ENCODE measurements at regions not wholly inside any gene's neighbourhood (a gene's known extent, or its start where the extent isn't known, plus 50 kb on each side); places are given as distances from the start of the nearest gene placed in this dataset.

DNA sequence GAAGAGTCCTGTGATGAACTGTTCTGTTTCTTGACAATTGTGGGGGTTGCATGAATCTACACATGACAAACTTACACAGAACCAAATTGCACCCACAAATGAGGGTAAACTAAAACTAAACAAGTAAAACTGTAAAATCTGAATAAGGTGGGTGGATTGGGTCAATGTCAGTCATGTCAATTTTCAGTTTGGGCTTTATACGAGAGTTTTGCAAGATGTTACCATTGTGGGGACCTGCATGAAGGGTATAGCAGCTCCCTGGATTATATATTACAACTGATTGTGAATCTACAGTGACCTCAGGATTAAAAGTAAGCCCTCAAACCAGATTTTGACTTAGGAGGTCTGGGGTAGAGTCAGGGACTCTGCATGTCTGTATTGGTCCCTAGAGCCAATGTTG lies 101.5 kb upstream of the LHX5 start:
- H3K4me2 ChIP-seq (ENCODE audit: low read depth, low read length): no peak overlapping the region
- no peak overlapping the region for H3K4me3 ChIP-seq (ENCODE audit: low read length)
- H3K27me3 ChIP-seq (replicated peaks; ENCODE audit: insufficient read depth, low read length): peaks cover 4% of the 10 kb centered on the region
- no peaks in the 10 kb centered on the region for H3F3A ChIP-seq (ENCODE audit: insufficient read depth, low read length)
- H3K9ac ChIP-seq (ENCODE audit: low read length): no peak overlapping the region
- H3K36me3 ChIP-seq (replicated peaks; ENCODE audit: insufficient read depth, low read length): no peaks in the 10 kb centered on the region
- DNase-seq: no peak
- no peaks in the 10 kb centered on the region for H3K9me2 ChIP-seq (replicated peaks; ENCODE audit: insufficient read depth, low read length)
- no peaks in the 10 kb centered on the region for H3K79me2 ChIP-seq (ENCODE audit: low read length)
- no peaks in the 10 kb centered on the region for H4K20me1 ChIP-seq (ENCODE audit: insufficient read depth, low read length)
- H2AFZ ChIP-seq (ENCODE audit: low read length): no peak overlapping the region
- no peaks in the 10 kb centered on the region for H3K9me3 ChIP-seq (replicated peaks; ENCODE audit: insufficient read depth, low read length)
- 0 out of 2 replicates have a peak, but pooled peaks cover 8% of the 10 kb centered on the region for H3K4me1 ChIP-seq (ENCODE audit: low read length)
- H3K27ac ChIP-seq (ENCODE audit: low read length): no peak overlapping the region
- no peak for TF ChIP-seq EZH2phosphoT487 (IDR thresholded peaks at IDR 0.05; ENCODE audit: low read length)
- TF ChIP-seq, protein P1, sequence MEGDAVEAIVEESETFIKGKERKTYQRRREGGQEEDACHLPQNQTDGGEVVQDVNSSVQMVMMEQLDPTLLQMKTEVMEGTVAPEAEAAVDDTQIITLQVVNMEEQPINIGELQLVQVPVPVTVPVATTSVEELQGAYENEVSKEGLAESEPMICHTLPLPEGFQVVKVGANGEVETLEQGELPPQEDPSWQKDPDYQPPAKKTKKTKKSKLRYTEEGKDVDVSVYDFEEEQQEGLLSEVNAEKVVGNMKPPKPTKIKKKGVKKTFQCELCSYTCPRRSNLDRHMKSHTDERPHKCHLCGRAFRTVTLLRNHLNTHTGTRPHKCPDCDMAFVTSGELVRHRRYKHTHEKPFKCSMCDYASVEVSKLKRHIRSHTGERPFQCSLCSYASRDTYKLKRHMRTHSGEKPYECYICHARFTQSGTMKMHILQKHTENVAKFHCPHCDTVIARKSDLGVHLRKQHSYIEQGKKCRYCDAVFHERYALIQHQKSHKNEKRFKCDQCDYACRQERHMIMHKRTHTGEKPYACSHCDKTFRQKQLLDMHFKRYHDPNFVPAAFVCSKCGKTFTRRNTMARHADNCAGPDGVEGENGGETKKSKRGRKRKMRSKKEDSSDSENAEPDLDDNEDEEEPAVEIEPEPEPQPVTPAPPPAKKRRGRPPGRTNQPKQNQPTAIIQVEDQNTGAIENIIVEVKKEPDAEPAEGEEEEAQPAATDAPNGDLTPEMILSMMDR (IDR thresholded peaks at IDR 0.05; ENCODE audit: low read length): no peak
- TF ChIP-seq EZH2 (optimal IDR thresholded peaks at IDR 0.05; ENCODE audit: low read depth, low read length): no peak

DNA sequence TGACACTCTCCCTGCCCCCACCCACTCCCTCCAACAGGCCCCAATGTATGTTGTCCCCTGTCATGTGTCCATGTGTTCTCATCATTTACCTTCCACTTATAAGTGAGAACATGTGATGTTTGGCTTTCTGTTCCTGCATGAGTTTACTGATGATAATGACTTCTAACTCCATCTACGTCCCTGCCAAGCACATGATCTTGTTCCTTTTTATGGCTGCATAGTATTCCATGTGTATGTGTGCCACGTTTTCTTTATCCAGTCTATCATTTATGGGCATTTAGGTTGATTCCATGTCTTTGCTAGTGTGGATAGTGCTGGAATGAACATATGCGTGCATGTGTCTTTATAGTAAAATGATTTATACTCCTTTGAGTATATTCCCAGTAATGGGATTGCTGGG lies 100.0 kb upstream of the LHX5 start:
- Histone ChIP-seq H3K27me3 (replicated peaks; ENCODE audit: insufficient read depth, low read length) (peaks cover 4% of the 10 kb centered on the region), H3K9ac (ENCODE audit: low read length) (no peak overlapping the region), H3K9me2 (replicated peaks; ENCODE audit: insufficient read depth, low read length) (no peaks in the 10 kb centered on the region), H3K79me2 (ENCODE audit: low read length) (no peaks in the 10 kb centered on the region), H3K4me3 (ENCODE audit: low read length) (no peak overlapping the region), H2AFZ (ENCODE audit: low read length) (no peak overlapping the region), H3K36me3 (replicated peaks; ENCODE audit: insufficient read depth, low read length) (no peaks in the 10 kb centered on the region), H3K27ac (ENCODE audit: low read length) (no peak overlapping the region), H3F3A (ENCODE audit: insufficient read depth, low read length) (no peaks in the 10 kb centered on the region), H3K4me2 (ENCODE audit: low read depth, low read length) (no peak overlapping the region), H3K9me3 (replicated peaks; ENCODE audit: insufficient read depth, low read length) (no peaks in the 10 kb centered on the region), H3K4me1 (ENCODE audit: low read length) (no peaks in the 10 kb centered on the region), H4K20me1 (ENCODE audit: insufficient read depth, low read length) (no peaks in the 10 kb centered on the region)
- no peak for DNase-seq
- TF ChIP-seq EZH2phosphoT487 (IDR thresholded peaks at IDR 0.05; ENCODE audit: low read length) (no peak), EZH2 (optimal IDR thresholded peaks at IDR 0.05; ENCODE audit: low read depth, low read length) (no peak)
- TF ChIP-seq, protein P1 (IDR thresholded peaks at IDR 0.05; ENCODE audit: low read length): no peak

DNA sequence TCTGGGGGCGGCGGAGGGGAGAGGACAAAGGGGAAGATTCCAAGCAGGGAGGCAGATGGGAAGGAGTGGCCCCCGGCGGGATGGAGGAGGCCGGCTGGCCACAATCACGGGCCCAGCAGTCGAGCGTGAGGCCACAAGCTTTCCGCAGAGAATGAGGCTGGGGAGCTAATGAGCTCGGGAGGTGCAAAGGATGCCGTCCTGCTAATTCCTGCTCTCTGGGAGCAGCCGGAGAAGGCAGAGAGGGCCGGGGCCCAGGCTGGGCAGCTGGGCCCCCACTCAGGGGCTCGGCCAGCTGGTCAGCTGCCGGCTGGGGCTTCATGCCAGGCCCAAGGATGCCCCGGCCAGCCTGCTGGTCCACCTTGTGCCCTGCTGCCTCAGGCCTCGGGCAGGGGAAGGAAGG lies 98.1 kb upstream of the LHX5 start:
- TF ChIP-seq, protein P1 (IDR thresholded peaks at IDR 0.05; ENCODE audit: low read length): no peak
- TF ChIP-seq EZH2 (optimal IDR thresholded peaks at IDR 0.05; ENCODE audit: low read depth, low read length): no peak
- TF ChIP-seq EZH2phosphoT487 (IDR thresholded peaks at IDR 0.05; ENCODE audit: low read length): no peak

More for the DNA sequence above, 98.1 kb upstream of the LHX5 start:
- H3K4me1 ChIP-seq (ENCODE audit: low read length): no peaks in the 10 kb centered on the region
- no peak overlapping the region for H3K9ac ChIP-seq (ENCODE audit: low read length)
- no peaks in the 10 kb centered on the region for H3K9me2 ChIP-seq (replicated peaks; ENCODE audit: insufficient read depth, low read length)
- H3K4me3 ChIP-seq (ENCODE audit: low read length): no peak overlapping the region
- no peaks in the 10 kb centered on the region for H3K79me2 ChIP-seq (ENCODE audit: low read length)
- DNase-seq: no peak
- H3K27ac ChIP-seq (ENCODE audit: low read length): no peak overlapping the region
- no peaks in the 10 kb centered on the region for H4K20me1 ChIP-seq (ENCODE audit: insufficient read depth, low read length)
- no peaks in the 10 kb centered on the region for H3K9me3 ChIP-seq (replicated peaks; ENCODE audit: insufficient read depth, low read length)
- peaks cover 4% of the 10 kb centered on the region for H3K27me3 ChIP-seq (replicated peaks; ENCODE audit: insufficient read depth, low read length)
- no peaks in the 10 kb centered on the region for H3F3A ChIP-seq (ENCODE audit: insufficient read depth, low read length)
- no peak overlapping the region for H2AFZ ChIP-seq (ENCODE audit: low read length)
- no peaks in the 10 kb centered on the region for H3K36me3 ChIP-seq (replicated peaks; ENCODE audit: insufficient read depth, low read length)
- H3K4me2 ChIP-seq (ENCODE audit: low read depth, low read length): no peak overlapping the region
